Sigmoid colon (tissue), 4 donors: ENCODE measurements at regions not wholly inside any gene's neighbourhood (a gene's known extent, or its start where the extent isn't known, plus 50 kb on each side); places are given as distances from the start of the nearest gene placed in this dataset.

Experiments
- EP300 ChIP-seq, 4 donors: sonication (generic); formaldehyde crosslinking; IDR thresholded peaks; one replicate each; pipeline ENCODE4 v1.6.1; 2017; ENCODE audit warnings: antibody characterized with exemption in 4 of 4
- TF ChIP-seq, protein P1 (sequence below), 4 experiments: fragments of 450-650 bp in 3 of 4; fragments of 200-600 bp in 1 of 4; IDR thresholded peaks; one replicate each; pipeline ENCODE4 v1.5.1; 2016 to 2019; ENCODE audit warnings: antibody characterized with exemption in 4 of 4, mild to moderate bottlenecking in 3 of 4, moderate library complexity in 2 of 4

DNA sequence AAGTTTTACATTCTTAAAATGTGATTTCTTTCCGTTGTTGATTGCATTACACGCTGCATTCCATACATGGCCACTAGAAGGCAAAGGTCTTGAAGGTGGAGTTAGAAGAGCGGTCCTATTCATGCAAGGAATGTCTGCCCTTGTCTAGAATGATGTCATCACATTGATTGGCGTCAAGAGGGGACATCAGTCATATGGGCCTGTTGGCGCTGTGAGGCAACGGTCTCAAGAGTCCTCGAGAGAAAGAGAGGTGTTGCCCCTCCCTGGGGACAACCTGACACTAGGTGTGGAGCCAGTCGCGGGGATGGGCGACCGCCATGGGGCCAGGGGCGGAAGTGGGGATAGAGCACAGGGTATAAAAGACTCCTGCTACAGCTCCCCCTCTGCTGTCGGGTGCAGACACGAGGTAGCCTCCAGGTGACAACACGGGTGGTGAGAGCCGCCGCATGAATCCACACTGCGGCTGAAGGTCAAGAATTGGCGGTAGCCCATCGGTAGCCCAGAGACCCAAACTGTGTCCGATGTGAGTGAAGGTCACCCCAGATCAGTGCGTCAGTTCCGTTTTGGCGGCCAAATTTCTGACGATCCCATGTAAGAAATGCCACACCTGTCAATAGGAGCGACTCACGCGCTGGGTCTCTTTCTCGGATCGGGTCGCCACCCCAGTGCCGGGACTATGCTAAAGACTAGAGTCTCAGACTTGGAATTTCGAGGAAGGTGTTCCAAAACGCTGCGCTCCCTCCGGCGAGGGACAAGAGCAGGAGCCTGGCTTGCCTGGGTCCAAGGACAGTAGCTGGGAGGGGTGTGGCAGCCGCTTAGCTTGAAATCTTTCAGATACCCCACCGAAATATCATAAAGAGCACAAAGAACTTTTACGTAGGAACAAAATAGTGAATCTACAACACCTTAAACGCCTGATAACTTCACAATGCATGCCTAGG is 93.2 kb upstream of the ZNF184 start:
- TF ChIP-seq, protein P1, sequence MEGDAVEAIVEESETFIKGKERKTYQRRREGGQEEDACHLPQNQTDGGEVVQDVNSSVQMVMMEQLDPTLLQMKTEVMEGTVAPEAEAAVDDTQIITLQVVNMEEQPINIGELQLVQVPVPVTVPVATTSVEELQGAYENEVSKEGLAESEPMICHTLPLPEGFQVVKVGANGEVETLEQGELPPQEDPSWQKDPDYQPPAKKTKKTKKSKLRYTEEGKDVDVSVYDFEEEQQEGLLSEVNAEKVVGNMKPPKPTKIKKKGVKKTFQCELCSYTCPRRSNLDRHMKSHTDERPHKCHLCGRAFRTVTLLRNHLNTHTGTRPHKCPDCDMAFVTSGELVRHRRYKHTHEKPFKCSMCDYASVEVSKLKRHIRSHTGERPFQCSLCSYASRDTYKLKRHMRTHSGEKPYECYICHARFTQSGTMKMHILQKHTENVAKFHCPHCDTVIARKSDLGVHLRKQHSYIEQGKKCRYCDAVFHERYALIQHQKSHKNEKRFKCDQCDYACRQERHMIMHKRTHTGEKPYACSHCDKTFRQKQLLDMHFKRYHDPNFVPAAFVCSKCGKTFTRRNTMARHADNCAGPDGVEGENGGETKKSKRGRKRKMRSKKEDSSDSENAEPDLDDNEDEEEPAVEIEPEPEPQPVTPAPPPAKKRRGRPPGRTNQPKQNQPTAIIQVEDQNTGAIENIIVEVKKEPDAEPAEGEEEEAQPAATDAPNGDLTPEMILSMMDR (IDR thresholded peaks at IDR 0.05), result no peak
- no peak for TF ChIP-seq EP300 (IDR thresholded peaks at IDR 0.05)
